ENCODE measurements at regions not wholly inside any gene's neighbourhood (a gene's known extent, or its start where the extent isn't known, plus 50 kb on each side); places are given as distances from the start of the nearest gene placed in this dataset.

DNA sequence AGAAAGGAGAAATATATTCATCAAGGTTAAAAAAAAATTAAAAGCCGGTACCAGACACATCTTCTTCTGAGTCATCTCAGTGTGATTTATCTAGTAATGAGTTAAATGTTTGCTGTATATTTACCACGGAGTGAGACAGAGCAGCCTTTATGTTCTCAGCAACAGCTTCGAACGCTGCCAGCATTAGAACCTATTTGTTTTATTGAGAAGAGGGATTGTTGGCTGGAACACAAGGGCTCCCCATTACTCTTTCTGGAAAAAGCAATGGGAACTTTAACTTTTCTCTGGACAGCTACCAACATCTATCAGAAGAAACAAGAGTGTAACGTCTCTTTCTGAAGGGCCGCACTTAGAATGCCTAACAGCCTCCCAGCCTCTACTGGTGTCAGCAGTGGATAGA, 105.3 kb upstream of the TAB2 start:
- intact Hi-C loops (cut with DNase I): no loop called here
- TF ChIP-seq POLR2A (IDR thresholded peaks at IDR 0.05): no peak
- TF ChIP-seq, protein P1, sequence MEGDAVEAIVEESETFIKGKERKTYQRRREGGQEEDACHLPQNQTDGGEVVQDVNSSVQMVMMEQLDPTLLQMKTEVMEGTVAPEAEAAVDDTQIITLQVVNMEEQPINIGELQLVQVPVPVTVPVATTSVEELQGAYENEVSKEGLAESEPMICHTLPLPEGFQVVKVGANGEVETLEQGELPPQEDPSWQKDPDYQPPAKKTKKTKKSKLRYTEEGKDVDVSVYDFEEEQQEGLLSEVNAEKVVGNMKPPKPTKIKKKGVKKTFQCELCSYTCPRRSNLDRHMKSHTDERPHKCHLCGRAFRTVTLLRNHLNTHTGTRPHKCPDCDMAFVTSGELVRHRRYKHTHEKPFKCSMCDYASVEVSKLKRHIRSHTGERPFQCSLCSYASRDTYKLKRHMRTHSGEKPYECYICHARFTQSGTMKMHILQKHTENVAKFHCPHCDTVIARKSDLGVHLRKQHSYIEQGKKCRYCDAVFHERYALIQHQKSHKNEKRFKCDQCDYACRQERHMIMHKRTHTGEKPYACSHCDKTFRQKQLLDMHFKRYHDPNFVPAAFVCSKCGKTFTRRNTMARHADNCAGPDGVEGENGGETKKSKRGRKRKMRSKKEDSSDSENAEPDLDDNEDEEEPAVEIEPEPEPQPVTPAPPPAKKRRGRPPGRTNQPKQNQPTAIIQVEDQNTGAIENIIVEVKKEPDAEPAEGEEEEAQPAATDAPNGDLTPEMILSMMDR (IDR thresholded peaks at IDR 0.05): no peak
- no peak for DNase-seq
- WGBS, 2 donors: 28 to 50% methylated on average over 6 of the region's 6 CpGs
- H3K9me3 ChIP-seq: no peaks in the 10 kb centered on the region
- H3K4me1 ChIP-seq: peaks cover 0 to 7% (median 0%) of the 10 kb centered on the region in 3 donors
- H3K36me3 ChIP-seq: no peaks in the 10 kb centered on the region
- H3K27ac ChIP-seq: no peak overlapping the region
- peaks cover 0 to 7% (median 0%) of the 10 kb centered on the region in 4 donors for H3K27me3 ChIP-seq
- no peak overlapping the region for H3K4me3 ChIP-seq

DNA sequence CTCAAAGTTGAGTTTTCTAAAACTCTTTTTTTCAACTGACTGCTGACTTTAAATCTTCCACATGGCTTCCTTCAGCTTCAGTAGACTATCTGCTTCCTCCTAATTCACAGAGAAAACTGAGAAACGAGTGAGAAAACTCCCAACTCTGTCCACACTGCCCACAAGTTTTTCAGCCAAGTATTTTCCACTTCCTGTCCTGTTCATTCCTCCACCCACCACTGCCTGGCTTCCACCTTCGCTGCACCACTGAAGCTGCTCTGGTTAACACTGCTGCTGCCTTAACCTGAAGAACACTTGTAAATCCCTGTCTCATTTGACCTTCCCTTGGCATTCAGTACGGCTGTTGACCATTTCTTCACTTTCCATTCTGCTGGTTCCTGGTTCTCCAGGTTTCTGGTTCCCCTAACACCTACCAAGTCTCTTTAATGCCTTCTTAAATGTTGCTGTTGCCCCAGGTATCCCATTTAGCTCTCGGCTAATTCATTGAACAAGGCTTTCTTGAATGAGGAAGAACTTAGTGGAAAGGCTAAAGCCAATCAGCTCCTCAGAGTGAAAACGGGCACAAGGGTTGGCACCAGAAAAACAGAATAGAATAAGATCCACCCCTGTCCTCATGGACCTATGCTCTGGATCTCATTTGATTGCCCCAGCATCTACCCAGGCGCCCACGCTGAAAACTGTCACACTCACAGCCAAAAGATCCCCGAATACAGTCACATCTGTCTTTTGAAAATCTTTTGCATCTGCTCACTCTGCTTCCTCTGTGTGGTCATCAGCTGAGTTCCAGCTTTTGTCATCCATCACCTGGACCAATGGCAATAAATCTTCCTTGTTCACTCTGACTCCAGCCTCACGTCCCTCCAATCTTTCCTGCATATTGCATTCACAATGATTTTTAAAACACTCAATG, 104.4 kb upstream of the TAB2 start:
- Histone ChIP-seq H3K27me3 (peaks cover 0 to 2% (median 0%) of the 10 kb centered on the region in 4 donors), H3K9me3 (no peaks in the 10 kb centered on the region), H3K36me3 (no peaks in the 10 kb centered on the region), H3K4me3 (no peak overlapping the region), H3K27ac (no peak overlapping the region), H3K4me1 (peaks cover 0 to 7% (median 0%) of the 10 kb centered on the region in 3 donors)
- TF ChIP-seq, protein P1 (IDR thresholded peaks at IDR 0.05): no peak
- TF ChIP-seq POLR2A (IDR thresholded peaks at IDR 0.05): no peak
- intact Hi-C loops (cut with DNase I): no loop called here
- WGBS, 2 donors: 52 to 70% methylated on average over 9 of the region's 9 CpGs
- no peak for DNase-seq

DNA sequence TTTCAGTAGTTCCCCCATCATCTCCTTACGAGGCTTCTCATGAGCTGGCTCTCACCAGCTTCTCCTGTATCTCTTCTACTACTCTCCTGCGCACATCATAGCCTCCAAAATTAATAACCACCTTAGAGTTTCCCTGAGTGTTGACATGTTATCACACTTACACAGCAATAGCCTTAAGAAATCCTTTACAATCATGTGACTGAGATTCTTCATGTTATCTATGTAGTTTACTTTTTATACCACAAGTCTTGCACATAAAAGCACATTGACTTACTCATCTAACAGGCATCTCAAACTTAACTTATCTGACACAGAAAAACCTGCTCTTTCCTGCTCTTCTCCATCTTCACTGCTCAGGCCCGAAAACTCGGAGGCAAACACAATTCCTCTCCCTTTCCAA, 103.7 kb upstream of the TAB2 start:
- 79 to 87% methylated on average over 4 of the region's 4 CpGs for WGBS, 2 donors
- H3K36me3 ChIP-seq: no peaks in the 10 kb centered on the region
- no peak for DNase-seq
- TF ChIP-seq POLR2A (IDR thresholded peaks at IDR 0.05): no peak
- TF ChIP-seq, protein P1 (IDR thresholded peaks at IDR 0.05): no peak
- intact Hi-C loops (cut with DNase I): no loop called here
- H3K27ac ChIP-seq: no peak overlapping the region
- no peaks in the 10 kb centered on the region for H3K27me3 ChIP-seq
- no peaks in the 10 kb centered on the region for H3K9me3 ChIP-seq
- peaks cover 0 to 7% (median 0%) of the 10 kb centered on the region in 3 donors for H3K4me1 ChIP-seq
- no peak overlapping the region for H3K4me3 ChIP-seq

DNA sequence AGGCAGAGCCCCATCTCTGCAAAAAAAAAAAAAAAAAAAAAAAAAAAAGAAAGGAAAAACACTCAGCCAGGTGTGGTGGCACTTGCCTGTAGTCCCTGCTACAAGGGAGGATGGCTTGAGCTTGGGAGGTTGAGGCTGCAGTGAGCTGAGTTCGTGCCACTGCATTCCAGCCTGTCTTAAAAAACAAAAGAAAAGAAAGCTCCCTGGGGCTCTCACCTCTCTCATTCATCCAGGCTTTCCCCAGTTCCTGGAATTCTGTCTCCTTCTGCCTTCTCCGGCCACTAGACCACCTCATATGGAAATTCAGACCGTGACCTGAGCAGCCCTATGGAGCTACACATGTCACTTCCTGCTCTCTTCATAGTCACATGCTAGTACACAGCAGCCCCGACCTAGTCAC, 101.1 kb upstream of the TAB2 start:
- intact Hi-C loops (cut with DNase I): no loop called here
- H3K4me3 ChIP-seq: no peak overlapping the region
- no peak overlapping the region for H3K27ac ChIP-seq
- TF ChIP-seq, protein P1 (IDR thresholded peaks at IDR 0.05): no peak
- no peak for TF ChIP-seq POLR2A (IDR thresholded peaks at IDR 0.05)
- no peaks in the 10 kb centered on the region for H3K27me3 ChIP-seq
- no peaks in the 10 kb centered on the region for H3K9me3 ChIP-seq
- DNase-seq: no peak
- H3K4me1 ChIP-seq: no peaks in the 10 kb centered on the region
- 65 to 89% methylated on average over 4 of the region's 4 CpGs for WGBS, 2 donors
- no peaks in the 10 kb centered on the region for H3K36me3 ChIP-seq

DNA sequence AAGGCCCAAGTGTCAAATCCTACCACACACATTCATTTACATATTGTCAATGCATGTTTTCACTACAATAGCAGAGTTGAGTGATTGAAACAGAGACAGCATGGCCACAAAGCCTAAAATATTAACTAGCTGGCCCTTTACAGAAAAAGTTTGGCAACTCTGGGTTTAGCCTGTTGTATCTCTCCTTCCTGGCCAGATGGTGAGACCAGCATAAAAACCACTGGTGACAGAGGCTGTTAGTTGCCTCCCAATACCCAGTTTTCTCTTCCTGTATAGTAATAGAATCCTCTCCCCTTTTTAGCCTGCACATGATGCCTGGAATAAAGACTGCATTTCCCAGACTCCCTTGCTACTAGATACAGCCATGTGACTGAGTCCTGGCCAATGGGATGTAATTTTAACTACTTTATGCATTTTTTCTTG, 100.0 kb upstream of the TAB2 start:
- DNase-seq: no peak
- intact Hi-C loops (cut with DNase I): no loop called here
- Histone ChIP-seq H3K36me3 (no peaks in the 10 kb centered on the region), H3K27me3 (no peaks in the 10 kb centered on the region), H3K27ac (no peak overlapping the region), H3K4me3 (no peak overlapping the region), H3K9me3 (no peaks in the 10 kb centered on the region), H3K4me1 (no peaks in the 10 kb centered on the region)
- TF ChIP-seq, protein P1 (IDR thresholded peaks at IDR 0.05): no peak
- no peak for TF ChIP-seq POLR2A (IDR thresholded peaks at IDR 0.05)
